Central memory CD8-positive, alpha-beta T cell (primary cell): ENCODE measurements at regions not wholly inside any gene's neighbourhood (a gene's known extent, or its start where the extent isn't known, plus 50 kb on each side); places are given as distances from the start of the nearest gene placed in this dataset.

Experiments used
- ATAC-seq: fragments of 150-1000 bp; cut with Tn5 transposase; replicated peaks from 2 replicates; pipeline ENCODE4 v1.10.0; 2022; ENCODE audit warnings: mild to moderate bottlenecking, moderate FRiP score, moderate number of reproducible peaks; ENCODE audit not compliant: poor library complexity, severe bottlenecking; ENCODE audit errors: extremely low read depth
- DNase-seq, 2 donors: peaks; one replicate each; pipeline ENCODE4 v3.0.0; 2021; ENCODE audit warnings: low spot score in 2 of 2
- H3K27ac Mint-ChIP-seq: one replicate; pipeline ENCODE4 v1.8.0; 2022; ENCODE audit warnings: low read depth, mild to moderate bottlenecking, moderate library complexity, mixed read lengths
- H3K27me3 Mint-ChIP-seq: one replicate; pipeline ENCODE4 v1.8.0; 2022; ENCODE audit warnings: mixed read lengths
- H3K36me3 Mint-ChIP-seq: one replicate; pipeline ENCODE4 v1.8.0; 2022; ENCODE audit warnings: mild to moderate bottlenecking, moderate library complexity, mixed read lengths; ENCODE audit not compliant: insufficient read depth
- H3K4me1 Mint-ChIP-seq: one replicate; pipeline ENCODE4 v1.8.0; 2022; ENCODE audit warnings: mixed read lengths
- H3K4me3 Mint-ChIP-seq: one replicate; pipeline ENCODE4 v1.8.0; 2022; ENCODE audit warnings: mild to moderate bottlenecking, moderate library complexity, mixed read lengths
- H3K9me3 Mint-ChIP-seq: one replicate; pipeline ENCODE4 v1.8.0; 2022; ENCODE audit warnings: mixed read lengths

DNA sequence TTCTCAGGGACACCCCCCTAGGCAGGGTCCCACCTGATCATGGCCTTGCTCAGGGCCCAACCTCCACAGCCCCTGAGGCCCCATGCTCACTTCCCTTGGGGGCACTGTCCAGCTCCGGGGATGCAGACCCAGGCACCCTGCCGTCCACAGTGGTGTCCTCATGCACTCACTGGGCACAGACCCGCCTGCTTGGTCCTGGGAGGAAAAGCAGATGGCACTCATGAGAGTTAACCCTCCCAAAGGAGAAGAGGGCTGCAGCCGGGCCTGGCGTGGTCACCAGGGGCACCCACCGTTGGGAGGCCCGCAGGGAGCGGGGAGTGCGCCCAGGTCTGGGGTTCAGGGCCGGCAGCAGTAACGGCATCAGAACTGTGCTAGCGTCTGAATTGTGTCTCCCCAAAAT lies 1270.9 kb downstream of the BRD1 start:
- DNase-seq (no peak), ATAC-seq (no peak)
- no peak overlapping the region for H3K4me3 Mint-ChIP-seq

DNA sequence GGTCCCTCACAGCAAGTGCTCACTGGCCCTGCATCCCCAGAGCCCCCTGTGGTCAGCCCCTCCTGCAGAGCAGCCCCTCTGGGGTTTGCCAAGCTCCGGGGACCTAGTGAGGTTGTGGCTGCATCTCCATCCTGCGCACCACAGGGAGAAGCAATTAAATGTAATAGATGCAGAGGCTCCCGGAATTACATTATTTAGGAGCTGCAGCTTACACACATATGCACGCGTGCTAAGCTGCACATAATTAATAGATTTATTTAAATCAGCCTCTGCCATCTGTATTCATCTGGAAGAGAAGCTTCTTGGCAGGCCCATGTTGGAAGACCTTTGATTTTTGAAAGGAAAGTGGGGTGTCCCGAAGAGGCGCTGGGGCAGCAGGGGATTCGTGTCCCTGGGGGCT lies 1271.5 kb downstream of the BRD1 start:
- Mint-ChIP-seq H3K9me3 (no peaks in the 10 kb centered on the region), H3K27me3 (no peaks in the 10 kb centered on the region), H3K4me3 (no peak overlapping the region), H3K4me1 (no peaks in the 10 kb centered on the region), H3K27ac (no peak overlapping the region), H3K36me3 (peaks cover 2% of the 10 kb centered on the region)
- DNase-seq (no peak), ATAC-seq (no peak)

More for the DNA sequence above, 1270.9 kb downstream of the BRD1 start:
- H3K36me3 Mint-ChIP-seq = peaks cover 2% of the 10 kb centered on the region
- H3K27me3 Mint-ChIP-seq = no peaks in the 10 kb centered on the region
- H3K4me1 Mint-ChIP-seq = no peaks in the 10 kb centered on the region
- no peak overlapping the region for H3K27ac Mint-ChIP-seq
- H3K9me3 Mint-ChIP-seq = no peaks in the 10 kb centered on the region

DNA sequence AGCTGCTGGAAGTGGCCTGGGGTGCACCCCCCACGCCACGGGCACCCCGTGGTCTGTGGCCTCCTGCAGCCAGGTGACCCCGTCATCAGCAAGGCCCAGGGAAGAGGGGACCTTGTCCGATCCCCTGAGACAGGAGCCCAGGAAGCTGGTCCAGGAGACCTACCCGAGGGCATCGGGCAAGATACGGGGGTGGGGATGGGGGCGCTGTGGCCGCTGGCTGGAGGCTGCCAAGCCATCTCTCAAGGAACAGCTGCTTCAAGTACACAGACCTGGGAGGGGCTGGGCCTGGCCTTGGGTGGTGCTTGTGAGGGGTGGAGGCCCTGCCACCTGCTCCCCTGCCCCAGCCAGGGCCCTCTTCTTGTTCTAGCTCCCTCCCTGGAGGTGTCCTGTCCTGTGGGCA lies 1272.1 kb downstream of the BRD1 start:
- ATAC-seq (no peak), DNase-seq (no peak)
- H3K4me3 Mint-ChIP-seq = no peak overlapping the region
- H3K9me3 Mint-ChIP-seq = no peaks in the 10 kb centered on the region
- H3K4me1 Mint-ChIP-seq = no peaks in the 10 kb centered on the region
- H3K27ac Mint-ChIP-seq = no peak overlapping the region
- peaks cover 2% of the 10 kb centered on the region for H3K36me3 Mint-ChIP-seq
- peaks cover 3% of the 10 kb centered on the region for H3K27me3 Mint-ChIP-seq

DNA sequence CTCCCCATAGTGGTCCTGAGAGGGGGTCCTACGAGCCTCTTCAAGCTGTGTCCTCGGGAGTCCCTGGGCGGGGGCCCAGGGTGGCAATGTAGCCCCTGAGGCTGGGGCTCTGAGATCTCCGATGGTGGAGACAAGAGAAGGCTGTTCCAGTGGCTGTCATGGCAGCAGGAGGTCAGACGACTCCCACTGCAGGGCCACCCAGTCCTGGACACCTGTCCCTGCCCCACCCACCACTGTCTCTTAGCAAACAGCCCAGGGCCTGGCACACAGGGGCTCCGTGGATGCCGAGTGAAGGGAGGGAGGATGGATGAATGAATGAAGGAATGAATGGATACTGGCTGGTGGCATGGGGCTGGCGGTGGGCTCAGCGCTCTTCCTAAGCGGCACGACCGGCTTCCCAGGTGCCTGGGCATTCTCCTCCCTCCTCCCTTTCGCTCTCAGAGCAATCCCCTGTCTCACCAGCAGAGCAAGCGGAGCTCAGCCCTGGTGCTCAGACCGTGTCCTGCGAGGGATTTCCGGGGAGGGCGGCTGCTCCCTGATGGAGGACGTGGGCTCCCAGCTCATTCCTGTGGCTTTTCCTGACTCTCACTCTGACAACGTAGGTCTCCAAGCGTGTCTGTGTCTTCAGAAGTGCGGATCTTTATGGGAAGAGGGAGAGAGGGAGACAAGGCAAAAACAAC lies 1272.6 kb downstream of the BRD1 start:
- Mint-ChIP-seq H3K9me3 (no peaks in the 10 kb centered on the region), H3K4me3 (no peak overlapping the region), H3K27ac (no peak overlapping the region), H3K27me3 (peaks cover 9% of the 10 kb centered on the region), H3K4me1 (no peaks in the 10 kb centered on the region), H3K36me3 (peaks cover 2% of the 10 kb centered on the region)
- DNase-seq (no peak), ATAC-seq (no peak)

- Mint-ChIP-seq H3K27ac (no peak overlapping the region), H3K9me3 (no peaks in the 10 kb centered on the region), H3K4me3 (no peak overlapping the region), H3K36me3 (no peaks in the 10 kb centered on the region), H3K27me3 (peaks cover 11% of the 10 kb centered on the region), H3K4me1 (no peaks in the 10 kb centered on the region)
- DNase-seq (no peak), ATAC-seq (no peak)
These were observed 1273.9 kb downstream of the BRD1 start for GRCh38 chr22:48553694-48554308.

GRCh38 chr22:48553119-48553518 lies 1274.6 kb downstream of the BRD1 start:
- H3K36me3 Mint-ChIP-seq = no peaks in the 10 kb centered on the region
- H3K27me3 Mint-ChIP-seq = peaks cover 11% of the 10 kb centered on the region
- DNase-seq = no peak
- no peak overlapping the region for H3K27ac Mint-ChIP-seq
- H3K4me1 Mint-ChIP-seq = no peaks in the 10 kb centered on the region
- no peaks in the 10 kb centered on the region for H3K9me3 Mint-ChIP-seq
- H3K4me3 Mint-ChIP-seq = no peak overlapping the region
- no peak for ATAC-seq

- Mint-ChIP-seq H3K9me3 (no peaks in the 10 kb centered on the region), H3K4me1 (no peaks in the 10 kb centered on the region), H3K4me3 (no peak overlapping the region), H3K27ac (no peak overlapping the region), H3K27me3 (peaks cover 11% of the 10 kb centered on the region), H3K36me3 (no peaks in the 10 kb centered on the region)
- ATAC-seq (no peak), DNase-seq (no peak)
These were observed 1275.9 kb downstream of the BRD1 start for GRCh38 chr22:48551716-48552268.

DNA sequence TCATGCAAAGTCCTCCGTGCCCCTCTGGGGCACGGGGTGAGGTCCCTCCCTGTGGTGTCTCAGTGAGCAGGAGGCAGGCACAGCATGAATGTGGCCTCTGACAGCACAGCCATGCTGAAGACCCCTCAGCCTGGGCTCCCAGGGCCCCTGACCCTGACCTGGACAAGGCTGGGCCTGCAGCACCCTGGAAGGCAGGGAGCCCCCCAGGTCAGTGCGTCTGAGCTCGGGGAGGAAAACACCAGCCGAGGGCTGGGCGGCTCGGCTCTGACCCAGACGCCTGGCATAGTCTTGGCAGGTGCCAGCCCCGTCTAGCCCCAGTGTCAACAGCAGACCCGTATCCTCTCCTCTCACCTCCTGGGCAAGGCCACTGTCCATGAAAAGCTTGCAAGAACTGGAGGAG lies 1276.6 kb downstream of the BRD1 start:
- H3K4me1 Mint-ChIP-seq = no peaks in the 10 kb centered on the region
- H3K27ac Mint-ChIP-seq = no peak overlapping the region
- no peaks in the 10 kb centered on the region for H3K36me3 Mint-ChIP-seq
- peaks cover 11% of the 10 kb centered on the region for H3K27me3 Mint-ChIP-seq
- DNase-seq (no peak), ATAC-seq (no peak)
- no peaks in the 10 kb centered on the region for H3K9me3 Mint-ChIP-seq
- H3K4me3 Mint-ChIP-seq = no peak overlapping the region

GRCh38 chr22:48548391-48548790 lies 1279.3 kb downstream of the BRD1 start:
- no peak for DNase-seq
- Mint-ChIP-seq H3K36me3 (no peaks in the 10 kb centered on the region), H3K27ac (no peak overlapping the region), H3K9me3 (no peaks in the 10 kb centered on the region), H3K4me3 (no peak overlapping the region), H3K4me1 (no peaks in the 10 kb centered on the region), H3K27me3 (peaks cover 11% of the 10 kb centered on the region)
- ATAC-seq = no peak

- Mint-ChIP-seq H3K36me3 (no peaks in the 10 kb centered on the region), H3K4me3 (no peak overlapping the region), H3K27me3 (peaks cover 11% of the 10 kb centered on the region), H3K27ac (no peak overlapping the region), H3K9me3 (no peaks in the 10 kb centered on the region), H3K4me1 (no peaks in the 10 kb centered on the region)
- ATAC-seq = no peak
- DNase-seq = no peak
These were observed 1279.7 kb downstream of the BRD1 start for GRCh38 chr22:48547971-48548370.

DNA sequence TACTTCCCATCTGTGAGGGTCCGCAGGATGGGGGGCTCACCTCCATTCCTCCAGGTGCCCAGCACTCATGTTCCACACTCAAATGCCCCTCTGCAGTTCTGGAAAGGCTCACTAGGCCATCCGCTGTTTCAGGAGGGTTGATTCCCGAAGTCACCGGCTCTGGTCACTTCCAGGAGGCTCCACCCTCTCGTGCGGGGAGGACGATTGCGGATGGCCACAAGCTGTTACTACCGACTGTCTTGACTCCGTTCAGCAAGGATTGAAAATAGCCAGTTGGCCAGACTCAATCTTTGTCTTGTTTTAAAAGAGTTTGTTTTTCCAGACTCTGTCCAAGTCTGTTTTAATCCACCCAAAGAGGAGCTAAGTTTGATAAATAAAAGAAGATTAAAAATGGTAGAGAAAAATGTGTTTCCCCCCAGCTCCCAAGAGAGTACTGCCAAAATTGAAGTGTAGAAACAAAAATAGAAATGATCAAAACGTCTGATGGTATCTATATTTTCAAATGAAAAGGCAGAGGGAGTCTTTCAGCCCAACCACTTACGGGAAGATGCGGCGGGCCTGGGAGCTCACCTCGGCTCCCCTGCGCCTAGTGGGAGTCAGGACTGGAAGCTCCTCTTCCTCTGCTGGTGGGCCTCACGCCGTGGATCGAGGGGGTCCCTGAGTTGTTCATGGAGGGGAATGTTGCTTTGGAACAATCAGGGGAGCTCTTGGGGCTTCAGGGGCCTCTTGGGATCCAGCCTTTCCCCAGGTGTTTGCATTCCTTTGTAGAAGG lies 1280.8 kb downstream of the BRD1 start:
- H3K27ac Mint-ChIP-seq = no peak overlapping the region
- no peaks in the 10 kb centered on the region for H3K36me3 Mint-ChIP-seq
- H3K4me1 Mint-ChIP-seq = no peaks in the 10 kb centered on the region
- no peak overlapping the region for H3K4me3 Mint-ChIP-seq
- ATAC-seq = no peak
- no peak for DNase-seq
- peaks cover 11% of the 10 kb centered on the region for H3K27me3 Mint-ChIP-seq
- H3K9me3 Mint-ChIP-seq = peaks cover 5% of the 10 kb centered on the region

DNA sequence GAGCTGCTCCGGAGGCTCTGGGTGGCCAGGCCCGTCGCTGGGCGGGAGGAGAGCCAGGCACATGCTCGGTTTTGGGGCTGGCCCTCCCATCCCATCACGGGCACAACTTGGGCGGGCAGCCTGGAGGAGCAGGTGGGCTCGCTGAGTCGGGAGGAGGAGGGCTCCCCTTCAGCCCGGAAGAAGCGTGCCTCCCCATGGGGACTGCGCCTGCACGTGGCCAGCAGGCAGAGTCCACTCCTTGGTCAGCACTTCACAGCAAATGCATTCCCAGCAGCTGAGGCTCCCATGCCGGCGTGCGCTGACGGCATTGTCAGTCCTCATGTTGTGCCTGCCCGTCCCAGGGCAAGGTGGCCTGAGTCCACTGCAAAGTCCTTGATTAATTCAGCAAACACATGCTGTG lies 1281.7 kb downstream of the BRD1 start:
- no peak overlapping the region for H3K4me3 Mint-ChIP-seq
- H3K36me3 Mint-ChIP-seq = no peaks in the 10 kb centered on the region
- no peak overlapping the region for H3K27ac Mint-ChIP-seq
- ATAC-seq = no peak
- DNase-seq = no peak
- no peaks in the 10 kb centered on the region for H3K4me1 Mint-ChIP-seq
- peaks cover 5% of the 10 kb centered on the region for H3K9me3 Mint-ChIP-seq
- peaks cover 11% of the 10 kb centered on the region for H3K27me3 Mint-ChIP-seq
